GM12878 (cell line): ENCODE measurements at regions not wholly inside any gene's neighbourhood (a gene's known extent, or its start where the extent isn't known, plus 50 kb on each side); places are given as distances from the start of the nearest gene placed in this dataset.

Experiments
- ATAC-seq: fragments of 200-7000 bp; cut with Tn5 transposase; 3 replicates; pipeline ENCODE4 v1.9.1; 2020; ENCODE audit warnings: mild to moderate bottlenecking, moderate library complexity
- BruUV-seq: library from RNA; stranded (reverse); fragments of 400-500 nt; replicated peaks from 2 replicates; lab custom pipeline; 2021; lab: Mats Ljungman, UMichigan
- CTCF ChIA-PET: fragments of 300-600 bp; sonication (Branson Sonifier 250); formaldehyde crosslinking; extraction: SDS; loops from one replicate; lab custom pipeline; 2021; ENCODE audit warnings: inconsistent platforms; lab: Yijun Ruan, JAX
- POLR2A ChIA-PET: fragments of 350-600 bp; formaldehyde crosslinking; extraction: SDS; loops from one replicate; lab custom pipeline; 2021; ENCODE audit warnings: inconsistent platforms; lab: Charles Lee
- RAD21 ChIA-PET: fragments of 300-600 bp; sonication (Branson Sonifier 250); formaldehyde crosslinking; loops from one replicate; lab custom pipeline; 2023; ENCODE audit warnings: antibody characterized with exemption; ENCODE audit not compliant: unreplicated experiment; lab: Charles Lee
- SMC1A ChIA-PET: fragments of 300-600 bp; sonication (Branson Sonifier 250); formaldehyde crosslinking; loops from one replicate; lab custom pipeline; 2023; ENCODE audit not compliant: unreplicated experiment, uncharacterized antibody; lab: Charles Lee
- DNase-seq: peaks from one replicate; pipeline ENCODE4 v3.0.0-alpha.2; 2011; ENCODE audit warnings: low read depth, low spot score
- FAIRE-seq: peaks from 3 replicates; lab custom pipeline; 2011; peaks lifted over from hg19 to GRCh38; lab: Jason Lieb, UNC
- H2AFZ ChIP-seq: 2 replicates; pipeline ENCODE4 v1.6.0; 2011; ENCODE audit warnings: low read depth, low read length, control low read depth; ENCODE audit not compliant: control insufficient read depth
- H3K27ac ChIP-seq: 2 replicates; pipeline ENCODE4 v1.5.1; 2011; ENCODE audit warnings: control low read depth; ENCODE audit not compliant: control insufficient read depth, insufficient read depth
- H3K27me3 ChIP-seq, 2 experiments: replicated peaks in 1 of 2; 2 replicates each; pipeline versions ENCODE4 v1.6.0 to v1.6.1; 2011; ENCODE audit warnings: low read length in 1 of 2; ENCODE audit not compliant: control insufficient read depth in 2 of 2, insufficient read depth in 2 of 2
- H3K36me3 ChIP-seq, 2 experiments: 2 replicates each; pipeline ENCODE4 v1.5.1; 2011; ENCODE audit warnings: low read length in 1 of 2; ENCODE audit not compliant: control insufficient read depth in 2 of 2, insufficient read depth in 2 of 2
- H3K4me1 ChIP-seq: 2 replicates; pipeline ENCODE4 v1.6.1; 2011; ENCODE audit warnings: mild to moderate bottlenecking, low read length, moderate library complexity, mixed read lengths; ENCODE audit not compliant: control insufficient read depth, insufficient read depth
- H3K4me2 ChIP-seq: 2 replicates; pipeline ENCODE4 v1.6.0; 2011; ENCODE audit warnings: control low read depth; ENCODE audit not compliant: control insufficient read depth, insufficient read depth
- H3K4me3 ChIP-seq: fragments of 200-600 bp; sonication (generic); 2 replicates; pipeline ENCODE4 v1.5.1; 2016
- H3K79me2 ChIP-seq: 2 replicates; pipeline ENCODE4 v1.6.0; 2011; ENCODE audit warnings: low read length; ENCODE audit not compliant: control insufficient read depth, insufficient read depth
- H3K9ac ChIP-seq: 2 replicates; pipeline ENCODE4 v1.8.0; 2011; ENCODE audit warnings: low read length, control low read depth, mixed read lengths; ENCODE audit not compliant: control insufficient read depth, insufficient read depth
- H3K9me3 ChIP-seq: replicated peaks from 3 replicates; pipeline ENCODE4 v1.5.1; 2011; ENCODE audit warnings: mild to moderate bottlenecking, low read length; ENCODE audit not compliant: control insufficient read depth, insufficient read depth
- H4K20me1 ChIP-seq: 2 replicates; pipeline ENCODE4 v1.6.0; 2011; ENCODE audit not compliant: control insufficient read depth, insufficient read depth
- ATF7 ChIP-seq: fragments of 450-650 bp; IDR thresholded peaks from 2 replicates; pipeline ENCODE4 v1.6.1; 2016; ENCODE audit warnings: low read depth, mild to moderate bottlenecking
- CTCF ChIP-seq, 3 experiments: IDR thresholded peaks in 2 of 3; conservative IDR thresholded peaks in 1 of 3; 2 replicates each; pipeline ENCODE4 v1.5.1; 2011; ENCODE audit warnings: low read depth in 3 of 3, low read length in 3 of 3, mild to moderate bottlenecking in 3 of 3, control low read depth in 2 of 3, moderate library complexity in 2 of 3, inconsistent platforms in 1 of 3, mixed read lengths in 1 of 3; ENCODE audit not compliant: control insufficient read depth in 2 of 3, insufficient read depth in 1 of 3; ENCODE audit errors: extremely low read depth in 1 of 3
- EZH2 ChIP-seq: IDR thresholded peaks from 2 replicates; pipeline ENCODE4 v1.6.1; 2012; ENCODE audit warnings: low read depth, mild to moderate bottlenecking, control low read depth, inconsistent platforms, low read length, borderline replicate concordance; ENCODE audit not compliant: control insufficient read depth
- MAX ChIP-seq: IDR thresholded peaks from 2 replicates; pipeline ENCODE4 v1.6.1; 2012; ENCODE audit warnings: low read depth, low read length, improper control_type of control experiment
- MLLT1 ChIP-seq: fragments of 450-650 bp; IDR thresholded peaks from 2 replicates; pipeline ENCODE4 v1.6.1; 2016; ENCODE audit warnings: mild to moderate bottlenecking
- RUNX3 ChIP-seq: IDR thresholded peaks from 2 replicates; pipeline ENCODE4 v1.6.1; 2012; ENCODE audit warnings: low read length, inconsistent platforms
- SMAD1 ChIP-seq: fragments of 450-650 bp; IDR thresholded peaks from 2 replicates; pipeline ENCODE4 v1.6.1; 2018; ENCODE audit warnings: mild to moderate bottlenecking, low read depth; ENCODE audit not compliant: partially characterized antibody
- ZBTB33 ChIP-seq: fragments of 450-650 bp; IDR thresholded peaks from 2 replicates; pipeline ENCODE4 v1.6.1; 2017; ENCODE audit warnings: mild to moderate bottlenecking
- ZSCAN29 ChIP-seq: fragments of 450-650 bp; IDR thresholded peaks from 2 replicates; pipeline ENCODE4 v1.6.1; 2017; ENCODE audit warnings: mild to moderate bottlenecking, moderate library complexity
- WGBS: methylation state at CpG from one replicate; pipeline ENCODE4 v1.1.6; 2016; ENCODE audit warnings: low lambda C conversion rate; ENCODE audit not compliant: insufficient replicate concordance, insufficient coverage; ENCODE audit errors: missing lambda C conversion rate; 5-methylcytosine and 5-hydroxymethylcytosine counted together
- in situ Hi-C: fragments of 300-500 bp; cut with MboI; formaldehyde crosslinking; loops from 9 replicates; pipeline ENCODE4 v1.14.3; 2018; ENCODE audit warnings: mixed read lengths
- intact Hi-C: fragments of 100-400 bp; cut with micrococcal nuclease; formaldehyde crosslinking; loops from one replicate; pipeline ENCODE4 v1.14.2; 2022; ENCODE audit not compliant: unreplicated experiment

GRCh38 chr16:52238710-52239109 is 308.2 kb downstream of the TOX3 start:
- POLR2A ChIA-PET, result no interaction called here
- no peak overlapping the region for H3K27ac ChIP-seq
- CTCF ChIA-PET, result interaction anchor here (2.2 kb wide), 1 partner anchor 9 kb away, joined by 5 read pairs; no protein-coding TSS in a partner anchor
- FAIRE-seq, result no peak
- no peak for ATAC-seq
- no peak overlapping the region for H3K4me3 ChIP-seq
- WGBS, result 59% methylated on average over 2 of the region's 2 CpGs
- no peaks in the 10 kb centered on the region for H3K36me3 ChIP-seq
- no peaks in the 10 kb centered on the region for H3K27me3 ChIP-seq
- H3K79me2 ChIP-seq, result no peaks in the 10 kb centered on the region
- intact Hi-C loops (no loop called here), in situ Hi-C loops (no loop called here)
- H3K4me2 ChIP-seq, result no peak overlapping the region
- RAD21 ChIA-PET, result no interaction called here
- no peaks in the 10 kb centered on the region for H3K4me1 ChIP-seq
- no TSS peak for BruUV-seq
- DNase-seq, result no peak
- H4K20me1 ChIP-seq, result no peaks in the 10 kb centered on the region
- no peaks in the 10 kb centered on the region for H3K9me3 ChIP-seq
- H2AFZ ChIP-seq, result no peak overlapping the region
- SMC1A ChIA-PET, result no interaction called here
- no peak overlapping the region for H3K9ac ChIP-seq
- TF ChIP-seq ZSCAN29 (no peak), ZBTB33 (no peak), ATF7 (0 out of 2 replicates have a peak, but pooled peaks have one; percentile 35), MAX (no peak), RUNX3 (no peak), SMAD1 (no peak), MLLT1 (no peak), EZH2 (no peak), CTCF (IDR thresholded peaks at IDR 0.05 in 2 of 3, conservative IDR thresholded peaks at IDR 0.05 in 1 of 3; ENCODE audit: control insufficient read depth in 2 of 3, extremely low read depth in 1 of 3, insufficient read depth in 1 of 3, low read depth in 3 of 3, low read length in 3 of 3) (no peak)
